SJSA1 (cell line): ENCODE measurements at regions not wholly inside any gene's neighbourhood (a gene's known extent, or its start where the extent isn't known, plus 50 kb on each side); places are given as distances from the start of the nearest gene placed in this dataset.

ENCODE experiments used
- DNase-seq, 2 experiments: peaks; one replicate each; pipeline ENCODE4 v3.0.0-alpha.2; 2015 to 2020; ENCODE audit warnings: low spot score in 2 of 2, low read depth in 1 of 2
- H3K27ac ChIP-seq: fragments of 250-450 bp; sonication (Bioruptor Pico); 2 replicates; pipeline ENCODE4 v1.5.1; 2020; ENCODE audit warnings: mild to moderate bottlenecking, moderate library complexity
- H3K27me3 ChIP-seq: fragments of 250-450 bp; sonication (Bioruptor Pico); replicated peaks from 2 replicates; pipeline ENCODE4 v1.5.1; 2020; ENCODE audit warnings: mild to moderate bottlenecking, moderate library complexity
- H3K36me3 ChIP-seq: fragments of 250-450 bp; sonication (Bioruptor Pico); 2 replicates; pipeline ENCODE4 v1.5.1; 2020; ENCODE audit warnings: mild to moderate bottlenecking
- H3K4me1 ChIP-seq: fragments of 250-450 bp; sonication (Bioruptor Pico); replicated peaks from 2 replicates; pipeline ENCODE4 v1.6.1; 2021; ENCODE audit warnings: mild to moderate bottlenecking
- H3K4me3 ChIP-seq: fragments of 250-450 bp; sonication (Bioruptor Pico); 2 replicates; pipeline ENCODE4 v1.5.1; 2020; ENCODE audit warnings: mild to moderate bottlenecking
- H3K9me3 ChIP-seq: fragments of 250-450 bp; sonication (Bioruptor Pico); replicated peaks from 2 replicates; pipeline ENCODE4 v1.5.1; 2020; ENCODE audit warnings: mild to moderate bottlenecking

- Histone ChIP-seq H3K4me1 (peaks cover 32% of the 10 kb centered on the region), H3K36me3 (no peaks in the 10 kb centered on the region), H3K27me3 (no peaks in the 10 kb centered on the region), H3K4me3 (no peak overlapping the region), H3K27ac (no peak overlapping the region), H3K9me3 (no peaks in the 10 kb centered on the region; the same call in 1 of the 2 replicates)
- DNase-seq = no peak
These were observed 50.8 kb upstream of the TSHZ2 start for GRCh38 chr20:52921340-52921739.

DNA sequence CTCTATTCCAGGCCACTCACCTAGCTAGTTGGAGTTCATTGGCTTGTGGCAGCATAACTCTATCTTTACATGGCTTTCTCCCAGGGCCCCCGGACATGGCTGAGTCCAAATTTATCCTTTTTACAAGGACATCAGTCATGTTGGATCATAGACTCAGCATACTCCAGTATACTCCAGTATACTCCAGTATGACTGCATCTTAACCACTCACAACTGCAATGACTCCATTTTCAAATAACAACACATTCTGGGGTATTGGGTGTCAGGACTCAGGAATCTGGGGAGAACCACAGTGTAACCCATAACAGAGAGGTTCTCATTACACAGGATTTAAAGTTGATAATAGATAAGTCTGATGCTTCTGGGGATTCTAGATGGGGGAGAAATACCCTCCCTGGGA lies 53.8 kb upstream of the TSHZ2 start:
- Histone ChIP-seq H3K4me1 (peaks cover 11% of the 10 kb centered on the region), H3K36me3 (no peaks in the 10 kb centered on the region), H3K4me3 (no peak overlapping the region), H3K27ac (no peak overlapping the region), H3K27me3 (no peaks in the 10 kb centered on the region), H3K9me3 (peaks cover 5% of the 10 kb centered on the region; the same call in 1 of the 2 replicates)
- DNase-seq = no peak

DNA sequence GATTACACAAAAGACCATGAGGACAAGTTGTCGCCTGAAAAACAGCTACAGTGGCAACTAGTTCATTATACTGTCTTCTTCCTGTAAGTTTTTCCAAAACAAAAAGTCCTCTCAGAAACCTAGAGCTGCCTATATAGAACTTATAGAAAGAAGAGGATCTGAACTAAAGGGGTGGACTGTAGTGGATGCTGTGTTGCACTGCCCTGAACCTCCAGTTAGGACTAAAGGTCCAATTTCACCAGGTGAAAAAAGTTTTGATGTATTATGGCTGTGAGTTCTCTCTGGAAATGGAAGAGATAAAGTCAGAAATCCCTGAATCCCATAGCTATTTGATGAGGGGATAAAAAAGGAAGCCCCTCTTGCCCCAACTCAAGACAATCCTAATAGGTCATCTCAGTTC lies 56.6 kb upstream of the TSHZ2 start:
- no peaks in the 10 kb centered on the region for H3K4me1 ChIP-seq
- no peaks in the 10 kb centered on the region for H3K36me3 ChIP-seq
- no peak overlapping the region for H3K4me3 ChIP-seq
- DNase-seq = no peak
- no peak overlapping the region for H3K27ac ChIP-seq
- H3K9me3 ChIP-seq = peaks cover 5% of the 10 kb centered on the region; the same call in 1 of the 2 replicates
- H3K27me3 ChIP-seq = no peaks in the 10 kb centered on the region

DNA sequence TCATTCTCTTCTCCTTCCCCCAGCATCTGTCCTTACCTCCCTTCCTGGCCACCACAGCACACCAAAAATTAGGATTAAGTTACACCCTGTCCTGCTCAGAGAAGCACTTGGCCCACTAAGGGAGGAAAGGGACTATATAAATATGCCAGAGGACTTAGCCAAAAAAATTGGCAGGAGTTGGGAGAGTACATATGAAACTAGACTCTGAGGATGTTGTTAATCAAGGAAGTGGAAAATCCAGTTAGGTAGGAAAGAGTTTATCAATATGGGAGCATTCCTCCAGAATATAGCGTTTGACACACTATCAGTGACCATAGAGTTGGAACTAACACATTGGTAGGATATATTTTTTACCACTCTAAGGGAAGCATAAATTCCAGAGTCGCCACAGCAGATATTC lies 57.3 kb upstream of the TSHZ2 start:
- no peaks in the 10 kb centered on the region for H3K4me1 ChIP-seq
- no peaks in the 10 kb centered on the region for H3K36me3 ChIP-seq
- no peak overlapping the region for H3K27ac ChIP-seq
- DNase-seq = no peak
- H3K27me3 ChIP-seq = no peaks in the 10 kb centered on the region
- peaks cover 5% of the 10 kb centered on the region; the same call in 1 of the 2 replicates for H3K9me3 ChIP-seq
- no peak overlapping the region for H3K4me3 ChIP-seq

GRCh38 chr20:52913650-52914387 lies 58.3 kb upstream of the TSHZ2 start:
- no peaks in the 10 kb centered on the region for H3K4me1 ChIP-seq

DNA sequence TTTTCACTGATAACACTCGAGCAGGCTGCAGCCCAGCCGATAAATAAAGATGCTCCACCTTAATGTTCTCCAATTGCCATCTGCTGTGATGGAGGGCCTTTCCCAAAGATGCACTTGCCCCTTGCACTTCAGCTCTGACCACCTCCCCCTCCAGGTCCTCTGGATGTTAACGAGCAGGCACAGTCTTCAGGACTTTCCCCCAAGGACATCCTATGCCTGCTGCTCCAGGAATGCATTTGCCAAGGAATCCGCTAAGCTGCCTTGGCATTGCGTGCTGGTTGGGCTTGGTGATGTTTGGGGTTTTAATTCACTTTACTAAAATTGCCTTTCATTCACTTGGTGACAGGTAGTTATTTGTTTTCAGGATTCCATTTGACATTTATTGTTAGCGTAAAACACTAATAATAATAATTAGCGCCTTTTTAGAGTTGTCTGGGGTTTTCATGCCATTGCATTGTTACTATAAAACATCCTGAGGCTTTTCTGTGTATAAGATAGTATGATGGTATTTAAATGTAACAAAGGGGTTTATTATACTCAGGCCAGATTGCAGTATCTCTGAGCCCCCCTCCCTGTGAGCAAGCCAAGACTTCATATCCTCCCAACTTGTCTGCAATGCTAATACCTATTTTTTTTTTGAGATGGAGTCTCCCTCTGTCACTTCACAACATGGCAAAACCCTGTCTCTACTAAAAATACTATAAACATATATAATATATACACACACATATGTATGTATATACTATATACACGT lies 66.7 kb upstream of the TSHZ2 start:
- Histone ChIP-seq H3K27ac (no peak overlapping the region), H3K4me3 (no peak overlapping the region), H3K36me3 (no peaks in the 10 kb centered on the region), H3K27me3 (0 out of 2 replicates have a peak, but pooled peaks cover 5% of the 10 kb centered on the region), H3K9me3 (no peaks in the 10 kb centered on the region), H3K4me1 (no peaks in the 10 kb centered on the region)
- DNase-seq = no peak

More at GRCh38 chr20:52913650-52914387, 58.3 kb upstream of the TSHZ2 start:
- Histone ChIP-seq H3K27me3 (no peaks in the 10 kb centered on the region), H3K27ac (no peak overlapping the region), H3K36me3 (no peaks in the 10 kb centered on the region), H3K9me3 (peaks cover 5% of the 10 kb centered on the region; the same call in 1 of the 2 replicates), H3K4me3 (no peak overlapping the region)
- no peak for DNase-seq

- Histone ChIP-seq H3K27ac (no peak overlapping the region), H3K9me3 (no peaks in the 10 kb centered on the region), H3K27me3 (0 out of 2 replicates have a peak, but pooled peaks cover 5% of the 10 kb centered on the region), H3K4me3 (no peak overlapping the region), H3K36me3 (no peaks in the 10 kb centered on the region), H3K4me1 (no peaks in the 10 kb centered on the region)
- DNase-seq = no peak
These were observed 67.3 kb upstream of the TSHZ2 start for GRCh38 chr20:52904837-52905236.

DNA sequence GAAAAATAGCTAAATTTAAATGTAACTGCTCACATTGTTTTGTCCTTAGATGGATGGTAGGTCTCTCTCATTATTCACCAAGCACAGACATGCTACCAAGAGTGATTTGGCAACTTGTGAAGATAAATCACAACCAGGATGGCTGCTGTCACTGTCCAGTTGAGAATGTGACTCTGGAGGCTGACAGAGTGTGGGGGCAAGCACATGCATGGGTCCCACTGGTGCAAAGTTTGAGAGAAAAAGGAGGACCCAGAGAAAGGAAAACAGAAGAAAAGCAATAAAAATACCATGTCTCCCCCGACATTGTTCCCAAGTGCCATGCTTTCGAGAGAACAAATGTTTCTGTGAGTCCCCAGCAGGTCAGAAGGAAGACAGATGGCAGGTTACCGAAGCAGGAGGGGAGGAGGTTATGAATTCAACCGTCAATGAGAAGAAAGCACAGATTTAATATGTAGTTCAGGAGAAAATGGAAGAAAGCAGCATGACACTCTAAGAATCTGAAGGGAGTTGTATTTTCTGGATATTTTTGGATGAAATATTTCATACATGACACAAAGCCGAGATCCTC lies 73.0 kb upstream of the TSHZ2 start:
- H3K9me3 ChIP-seq = no peaks in the 10 kb centered on the region
- H3K27me3 ChIP-seq = peaks cover 8% of the 10 kb centered on the region; the same call in 1 of the 2 replicates
- no peak overlapping the region for H3K27ac ChIP-seq
- no peaks in the 10 kb centered on the region for H3K36me3 ChIP-seq
- no peak overlapping the region for H3K4me3 ChIP-seq
- DNase-seq = no peak
- no peaks in the 10 kb centered on the region for H3K4me1 ChIP-seq

DNA sequence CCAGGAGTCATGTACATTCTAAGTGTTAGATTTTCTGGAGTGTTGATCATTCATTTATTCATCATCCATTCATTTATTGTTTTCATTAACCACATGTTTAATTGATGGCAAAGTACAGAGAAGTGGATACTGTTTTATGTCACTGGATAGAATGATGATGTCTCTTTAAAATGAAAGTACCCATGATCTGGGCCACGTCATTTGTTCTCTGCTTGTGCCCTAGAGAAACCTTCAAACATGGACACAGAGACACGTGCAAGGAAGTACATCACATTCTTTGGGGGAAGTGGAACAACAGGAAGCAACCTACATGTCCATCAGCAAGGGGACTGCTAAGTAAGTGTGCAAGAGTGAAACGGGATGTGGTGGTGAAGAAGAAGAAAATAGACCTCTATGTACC lies 75.8 kb upstream of the TSHZ2 start:
- H3K4me3 ChIP-seq = no peak overlapping the region
- H3K4me1 ChIP-seq = no peaks in the 10 kb centered on the region
- H3K9me3 ChIP-seq = no peaks in the 10 kb centered on the region
- peaks cover 3% of the 10 kb centered on the region; the same call in 1 of the 2 replicates for H3K27me3 ChIP-seq
- no peak overlapping the region for H3K27ac ChIP-seq
- DNase-seq = no peak
- no peaks in the 10 kb centered on the region for H3K36me3 ChIP-seq

GRCh38 chr20:52895701-52896100 lies 76.5 kb upstream of the TSHZ2 start:
- no peaks in the 10 kb centered on the region for H3K36me3 ChIP-seq
- no peak overlapping the region for H3K27ac ChIP-seq
- H3K4me1 ChIP-seq = no peaks in the 10 kb centered on the region
- peaks cover 2% of the 10 kb centered on the region; the same call in 1 of the 2 replicates for H3K27me3 ChIP-seq
- DNase-seq = no peak
- H3K4me3 ChIP-seq = no peak overlapping the region
- H3K9me3 ChIP-seq = no peaks in the 10 kb centered on the region

DNA sequence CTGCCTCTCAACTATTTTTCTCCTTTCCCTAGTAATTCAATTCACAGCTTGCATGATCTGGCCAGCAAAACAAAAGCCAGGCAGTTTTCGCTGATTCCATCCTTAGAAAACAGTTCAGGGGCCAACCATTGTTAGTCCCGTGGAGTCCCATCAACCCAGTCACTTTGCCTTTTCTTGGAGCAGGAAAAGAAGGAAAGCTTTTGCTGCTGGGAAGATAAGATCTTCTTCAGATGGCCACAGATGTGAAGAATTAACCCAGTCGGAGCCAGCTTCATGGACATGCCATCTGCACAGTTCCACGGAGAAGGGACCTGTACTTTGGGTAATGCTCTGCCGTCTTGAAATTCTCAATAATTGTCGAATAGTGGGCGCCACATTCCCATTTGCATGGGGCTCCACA lies 76.9 kb upstream of the TSHZ2 start:
- Histone ChIP-seq H3K4me3 (no peak overlapping the region), H3K27me3 (peaks cover 2% of the 10 kb centered on the region; the same call in 1 of the 2 replicates), H3K27ac (no peak overlapping the region), H3K36me3 (no peaks in the 10 kb centered on the region), H3K9me3 (no peaks in the 10 kb centered on the region), H3K4me1 (no peaks in the 10 kb centered on the region)
- DNase-seq = no peak

DNA sequence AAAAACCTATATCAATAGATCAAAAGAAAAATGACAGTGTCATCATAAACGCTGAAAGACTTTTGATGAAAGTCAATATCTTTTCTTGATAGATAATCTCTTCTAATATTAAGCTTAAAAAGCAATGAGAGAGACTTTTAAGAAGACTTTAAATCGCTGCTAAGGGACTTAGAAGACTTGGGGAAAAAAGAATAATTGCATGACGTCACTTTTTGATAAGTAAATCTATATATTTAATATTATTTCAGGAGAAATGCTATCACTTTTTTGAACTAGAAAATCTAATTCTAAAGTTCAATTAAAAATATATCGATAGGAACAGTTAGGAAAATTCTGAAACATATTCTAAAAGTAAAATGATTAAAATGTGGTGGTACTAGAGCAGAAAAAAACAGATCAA lies 78.7 kb upstream of the TSHZ2 start:
- no peak for DNase-seq

DNA sequence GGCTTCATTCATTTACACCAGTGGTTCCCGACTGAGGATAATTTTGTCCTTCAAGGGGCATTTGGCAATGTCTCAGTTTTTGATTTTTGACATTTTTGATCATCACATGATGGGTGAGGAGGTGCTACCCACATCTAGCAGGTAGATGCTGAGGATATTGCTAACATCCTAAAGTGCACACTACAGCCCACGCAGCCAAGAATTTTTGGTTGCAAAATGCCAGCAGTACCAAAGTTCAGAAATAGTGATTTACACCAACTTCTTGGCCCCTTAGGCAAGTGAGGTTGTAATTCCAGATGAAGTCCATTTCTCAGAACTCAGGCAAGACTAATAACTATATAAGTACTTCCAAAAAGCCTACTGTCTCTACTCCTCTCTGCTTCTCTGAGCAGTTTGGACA lies 80.1 kb upstream of the TSHZ2 start:
- Histone ChIP-seq H3K9me3 (no peaks in the 10 kb centered on the region), H3K36me3 (no peaks in the 10 kb centered on the region), H3K27me3 (no peaks in the 10 kb centered on the region; the same call in 1 of the 2 replicates), H3K4me1 (no peaks in the 10 kb centered on the region), H3K27ac (no peak overlapping the region), H3K4me3 (no peak overlapping the region)
- no peak for DNase-seq

More for the DNA sequence above, 78.7 kb upstream of the TSHZ2 start:
- no peaks in the 10 kb centered on the region for H3K4me1 ChIP-seq
- H3K4me3 ChIP-seq = no peak overlapping the region
- H3K36me3 ChIP-seq = no peaks in the 10 kb centered on the region
- H3K9me3 ChIP-seq = no peaks in the 10 kb centered on the region
- H3K27me3 ChIP-seq = no peaks in the 10 kb centered on the region; the same call in 1 of the 2 replicates
- H3K27ac ChIP-seq = no peak overlapping the region

- Histone ChIP-seq H3K9me3 (no peaks in the 10 kb centered on the region), H3K27ac (no peak overlapping the region), H3K4me3 (no peak overlapping the region), H3K36me3 (no peaks in the 10 kb centered on the region), H3K4me1 (no peaks in the 10 kb centered on the region), H3K27me3 (no peaks in the 10 kb centered on the region)
- no peak for DNase-seq
These were observed 82.0 kb upstream of the TSHZ2 start for GRCh38 chr20:52890130-52890529.
